ENCODE measurements at regions not wholly inside any gene's neighbourhood (a gene's known extent, or its start where the extent isn't known, plus 50 kb on each side); places are given as distances from the start of the nearest gene placed in this dataset.
"Not testable (repeated sequence)": the region's sequence is repeated elsewhere in the genome, so short reads cannot be mapped to it uniquely, and the experiment has no call there.

GRCh38 chr4:188328966-188329365, 189.7 kb downstream of the TRIML1 start:
- H3K4me3 ChIP-seq (ENCODE audit: low read depth, low read length), result no peak overlapping the region
- DNase-seq (ENCODE audit: low read depth), result no peak
- no peak for TF ChIP-seq CTCF (IDR thresholded peaks at IDR 0.05; ENCODE audit: insufficient read depth, low read depth, low read length)

GRCh38 chr4:188329521-188329920, 190.3 kb downstream of the TRIML1 start:
- TF ChIP-seq CTCF (IDR thresholded peaks at IDR 0.05; ENCODE audit: insufficient read depth, low read depth, low read length), result no peak
- H3K4me3 ChIP-seq (ENCODE audit: low read depth, low read length), result no peak overlapping the region

GRCh38 chr4:188332265-188332664, 193.0 kb downstream of the TRIML1 start:
- no peak for DNase-seq (ENCODE audit: low read depth)
- TF ChIP-seq CTCF (IDR thresholded peaks at IDR 0.05; ENCODE audit: insufficient read depth, low read depth, low read length), result no peak
- no peak overlapping the region for H3K4me3 ChIP-seq (ENCODE audit: low read depth, low read length)

More at GRCh38 chr4:188329521-188329920, 190.3 kb downstream of the TRIML1 start:
- no peak for DNase-seq (ENCODE audit: low read depth)

GRCh38 chr4:188336891-188337290, 197.7 kb downstream of the TRIML1 start:
- no peak overlapping the region for H3K4me3 ChIP-seq (ENCODE audit: low read depth, low read length)
- no peak for TF ChIP-seq CTCF (IDR thresholded peaks at IDR 0.05; ENCODE audit: insufficient read depth, low read depth, low read length)
- no peak for DNase-seq (ENCODE audit: low read depth)

- H3K4me3 ChIP-seq (ENCODE audit: low read depth, low read length), result no peak overlapping the region
- no peak for TF ChIP-seq CTCF (IDR thresholded peaks at IDR 0.05; ENCODE audit: insufficient read depth, low read depth, low read length)
- DNase-seq (ENCODE audit: low read depth), result no peak
Measured at GRCh38 chr4:188341428-188341827, 202.2 kb downstream of the TRIML1 start.

GRCh38 chr4:188346171-188346809, 207.0 kb downstream of the TRIML1 start:
- H3K4me3 ChIP-seq (ENCODE audit: low read depth, low read length), result no peak overlapping the region
- no peak for DNase-seq (ENCODE audit: low read depth)
- no peak for TF ChIP-seq CTCF (IDR thresholded peaks at IDR 0.05; ENCODE audit: insufficient read depth, low read depth, low read length)

GRCh38 chr4:188347339-188347738, 208.1 kb downstream of the TRIML1 start:
- TF ChIP-seq CTCF (IDR thresholded peaks at IDR 0.05; ENCODE audit: insufficient read depth, low read depth, low read length), result no peak
- no peak overlapping the region for H3K4me3 ChIP-seq (ENCODE audit: low read depth, low read length)
- DNase-seq (ENCODE audit: low read depth), result no peak

- not testable (repeated sequence) for H3K4me3 ChIP-seq (ENCODE audit: low read depth, low read length); DNase-seq (ENCODE audit: low read depth)
Measured at GRCh38 chr4:188349569-188349968, 210.3 kb downstream of the TRIML1 start.
